RWPE1 (cell line): ENCODE measurements at regions not wholly inside any gene's neighbourhood (a gene's known extent, or its start where the extent isn't known, plus 50 kb on each side); places are given as distances from the start of the nearest gene placed in this dataset.

Source experiments
- CTCF ChIA-PET: fragments of 350-600 bp; sonication (Branson Sonifier 250); formaldehyde crosslinking; extraction: SDS; loops from one replicate; lab custom pipeline; 2021; lab: Yijun Ruan, JAX
- POLR2A ChIA-PET: fragments of 400-600 bp; formaldehyde crosslinking; extraction: SDS; loops from one replicate; lab custom pipeline; 2020; ENCODE audit warnings: antibody characterized with exemption; ENCODE audit not compliant: low non-redundant PET; lab: Yijun Ruan, JAX
- DNase-seq: peaks from one replicate; pipeline ENCODE4 v3.0.0; 2012; ENCODE audit warnings: low spot score
- H3K27ac ChIP-seq: fragments of 450-650 bp; 2 replicates; pipeline ENCODE4 v1.5.1; 2017
- TF ChIP-seq, protein P1 (sequence below): fragments of 450-650 bp; conservative IDR thresholded peaks from 2 replicates; pipeline ENCODE4 v1.5.1; 2017; ENCODE audit warnings: low read depth, mild to moderate bottlenecking

DNA sequence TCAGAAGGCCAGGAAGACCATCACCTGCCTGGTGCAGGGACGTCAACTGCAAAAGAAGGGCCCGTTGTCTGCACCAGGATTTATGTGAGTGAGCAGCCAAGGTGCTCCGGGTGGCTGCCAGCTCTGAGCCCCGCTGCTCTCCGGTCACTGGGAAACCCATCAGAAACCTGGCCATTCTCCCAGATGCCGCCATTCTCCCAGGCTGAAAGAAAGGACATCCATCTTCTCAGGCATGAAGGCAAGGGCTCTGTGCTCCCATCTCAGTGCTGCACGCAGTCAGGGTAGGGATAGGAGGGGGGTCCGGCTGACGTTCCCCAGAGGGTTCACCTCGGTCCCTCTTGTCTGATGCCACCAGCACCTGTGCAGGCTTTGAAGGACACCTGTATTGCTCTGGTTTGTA, 158.4 kb downstream of the ERCC6L2 start:
- no peak overlapping the region for H3K27ac ChIP-seq
- TF ChIP-seq, protein P1, sequence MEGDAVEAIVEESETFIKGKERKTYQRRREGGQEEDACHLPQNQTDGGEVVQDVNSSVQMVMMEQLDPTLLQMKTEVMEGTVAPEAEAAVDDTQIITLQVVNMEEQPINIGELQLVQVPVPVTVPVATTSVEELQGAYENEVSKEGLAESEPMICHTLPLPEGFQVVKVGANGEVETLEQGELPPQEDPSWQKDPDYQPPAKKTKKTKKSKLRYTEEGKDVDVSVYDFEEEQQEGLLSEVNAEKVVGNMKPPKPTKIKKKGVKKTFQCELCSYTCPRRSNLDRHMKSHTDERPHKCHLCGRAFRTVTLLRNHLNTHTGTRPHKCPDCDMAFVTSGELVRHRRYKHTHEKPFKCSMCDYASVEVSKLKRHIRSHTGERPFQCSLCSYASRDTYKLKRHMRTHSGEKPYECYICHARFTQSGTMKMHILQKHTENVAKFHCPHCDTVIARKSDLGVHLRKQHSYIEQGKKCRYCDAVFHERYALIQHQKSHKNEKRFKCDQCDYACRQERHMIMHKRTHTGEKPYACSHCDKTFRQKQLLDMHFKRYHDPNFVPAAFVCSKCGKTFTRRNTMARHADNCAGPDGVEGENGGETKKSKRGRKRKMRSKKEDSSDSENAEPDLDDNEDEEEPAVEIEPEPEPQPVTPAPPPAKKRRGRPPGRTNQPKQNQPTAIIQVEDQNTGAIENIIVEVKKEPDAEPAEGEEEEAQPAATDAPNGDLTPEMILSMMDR: no peak
- ChIA-PET CTCF (no interaction called here), POLR2A (no interaction called here)
- DNase-seq: no peak

DNA sequence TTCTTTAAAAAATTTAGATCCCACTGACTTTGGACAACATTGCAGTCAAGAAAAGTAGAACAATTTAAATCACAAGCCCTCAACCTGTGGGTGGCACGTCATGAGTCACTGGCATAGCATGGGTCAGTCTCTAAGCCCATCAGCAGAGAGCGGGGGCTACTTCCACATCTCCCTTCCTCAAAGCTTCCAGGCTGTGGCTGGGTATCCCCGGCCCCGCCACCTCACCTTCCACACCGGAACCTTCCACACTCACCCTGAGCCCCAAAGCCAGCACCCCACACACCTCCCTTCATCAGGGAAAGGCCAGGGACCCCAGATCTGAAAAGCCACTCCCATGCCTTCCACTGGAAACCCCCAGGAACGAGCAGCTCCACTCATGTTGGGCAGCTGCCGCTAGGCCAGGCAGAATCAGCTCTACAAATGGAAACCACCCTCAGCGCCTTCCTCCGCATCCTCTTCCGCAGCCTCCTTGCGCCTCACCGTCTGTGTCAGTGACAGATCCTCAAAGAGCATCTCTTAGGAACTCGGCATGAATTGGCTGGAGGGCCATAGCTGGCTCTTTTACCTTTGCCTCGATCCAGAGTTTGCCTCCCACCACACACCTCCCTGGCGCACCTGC, 156.5 kb downstream of the ERCC6L2 start:
- TF ChIP-seq, protein P1: no peak
- CTCF ChIA-PET: interaction anchor here (0.6 kb wide), 1 partner anchor 180 kb away, joined by 3 read pairs; no protein-coding TSS in a partner anchor
- peak overlapping the region; percentile 24 for H3K27ac ChIP-seq
- POLR2A ChIA-PET: no interaction called here
- no peak for DNase-seq

DNA sequence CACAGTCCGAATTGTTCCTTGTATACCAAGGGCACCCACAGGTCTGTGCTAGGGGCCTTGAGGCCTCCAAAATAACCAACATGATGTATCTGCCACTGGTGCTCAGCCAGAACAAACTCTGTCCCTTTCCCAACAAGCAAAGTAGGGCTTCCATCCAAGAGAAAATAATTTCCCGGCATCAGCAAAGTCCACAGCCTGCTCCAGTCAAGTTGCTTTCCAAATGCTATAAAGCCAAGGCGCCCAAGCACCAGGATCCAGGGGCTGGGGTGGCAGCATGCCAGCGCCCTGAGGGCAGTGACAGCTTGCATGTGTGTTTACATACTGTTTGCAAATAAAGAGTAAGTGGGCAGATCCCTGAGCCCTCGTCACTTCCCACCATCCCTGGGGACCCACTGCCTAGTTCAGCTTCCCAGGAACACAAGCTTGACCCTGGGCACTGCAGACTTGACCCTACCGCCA, 155.9 kb downstream of the ERCC6L2 start:
- H3K27ac ChIP-seq: peak overlapping the region; percentile 24
- ChIA-PET CTCF (interaction anchor here (0.6 kb wide), 1 partner anchor 179 kb away, joined by 3 read pairs; no protein-coding TSS in a partner anchor), POLR2A (no interaction called here)
- DNase-seq: no peak
- TF ChIP-seq, protein P1: no peak

DNA sequence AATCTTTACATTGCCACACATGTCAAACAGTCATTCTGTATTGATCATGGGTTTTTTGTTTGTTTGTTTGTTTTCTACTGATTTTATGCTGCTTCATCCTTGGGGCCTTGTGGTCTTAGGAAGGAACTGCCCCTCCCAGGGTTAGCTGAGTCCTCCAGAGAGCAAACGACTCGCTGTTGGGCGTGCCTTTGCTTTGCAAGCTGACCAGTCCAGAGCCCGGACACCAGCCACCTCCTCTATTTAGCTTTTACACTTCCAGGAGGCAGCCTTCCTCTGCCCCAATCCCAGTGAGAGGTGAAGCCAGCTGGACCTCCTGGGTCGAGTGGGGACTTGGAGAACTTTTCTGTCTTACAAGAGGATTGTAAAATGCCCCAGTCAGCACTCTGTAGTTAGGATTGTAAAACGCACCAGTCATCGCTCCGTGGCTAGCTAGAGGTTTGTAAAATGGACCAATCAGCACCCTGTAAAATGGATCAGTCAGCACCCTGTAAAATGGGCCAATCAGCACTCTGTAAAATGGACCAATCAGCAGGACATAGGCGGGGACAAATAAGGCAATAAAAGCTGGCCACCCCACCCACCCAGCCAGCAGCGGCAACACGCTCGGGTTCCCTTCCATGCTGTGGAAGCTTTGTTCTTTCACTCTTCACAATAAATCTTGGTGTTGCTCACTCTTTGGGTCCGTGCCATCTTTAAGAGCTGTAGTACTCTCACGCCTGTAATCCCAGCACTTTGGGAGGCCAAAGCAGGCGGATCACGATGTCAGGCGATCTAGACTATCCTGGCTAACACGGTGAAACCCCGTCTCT, 154.4 kb downstream of the ERCC6L2 start:
- no peak overlapping the region for H3K27ac ChIP-seq
- POLR2A ChIA-PET: no interaction called here
- DNase-seq: no peak
- CTCF ChIA-PET: no interaction called here
- TF ChIP-seq, protein P1: no peak

DNA sequence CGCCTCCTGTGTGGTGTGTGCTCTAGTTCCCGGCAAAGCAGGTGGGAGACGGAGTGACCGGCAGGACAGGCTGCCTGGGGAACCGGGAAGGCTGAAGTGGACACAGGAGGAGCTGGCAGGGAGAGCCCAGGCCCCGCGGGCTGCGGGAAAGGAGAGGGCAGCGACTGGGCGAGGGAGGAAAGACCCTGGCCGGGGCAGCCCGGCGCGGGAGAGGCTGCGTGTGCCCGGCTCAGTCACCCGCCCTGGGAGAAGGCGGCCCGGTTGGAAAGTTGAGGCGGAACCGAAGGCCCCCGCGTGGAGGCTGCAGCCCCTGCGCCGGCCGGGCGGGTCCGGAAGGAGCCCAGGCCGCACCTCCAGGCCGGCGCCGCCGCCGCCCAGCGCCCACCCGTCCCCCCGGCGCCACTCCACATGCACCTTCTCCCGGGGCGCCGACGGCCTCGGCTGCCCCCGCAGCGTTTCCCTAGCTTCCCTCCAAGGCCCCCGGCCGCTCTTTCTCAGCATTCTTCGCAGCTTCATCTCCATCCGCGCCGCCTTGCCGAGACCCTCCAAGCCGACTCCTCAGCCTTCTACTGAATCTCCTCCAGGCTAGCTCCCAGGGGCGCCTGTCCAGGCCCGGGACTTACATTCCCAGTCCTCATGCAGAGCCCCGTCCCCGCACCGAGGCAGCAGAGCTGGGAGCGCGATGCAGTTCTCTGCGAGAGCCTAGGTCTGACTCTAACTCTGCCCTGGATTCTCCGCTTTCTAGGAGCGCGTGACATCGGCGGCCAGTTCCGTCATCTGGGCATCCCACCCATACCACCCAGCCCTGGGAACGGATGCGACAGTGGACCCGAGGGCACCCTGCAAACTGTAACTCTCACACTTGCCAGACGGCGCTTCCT, 152.0 kb downstream of the ERCC6L2 start:
- DNase-seq: no peak
- POLR2A ChIA-PET: no interaction called here
- TF ChIP-seq, protein P1: no peak
- CTCF ChIA-PET: no interaction called here
- H3K27ac ChIP-seq: no peak overlapping the region
